Fibroblast of lung (primary cell): ENCODE measurements at regions not wholly inside any gene's neighbourhood (a gene's known extent, or its start where the extent isn't known, plus 50 kb on each side); places are given as distances from the start of the nearest gene placed in this dataset.

Experiments
- DNase-seq, 2 donors: peaks; one replicate each; pipeline versions ENCODE4 v3.0.0 to v3.0.0-alpha.2; 2010; ENCODE audit warnings: low read depth in 2 of 2
- H2AFZ ChIP-seq: 2 replicates; pipeline ENCODE4 v1.5.1; 2012; ENCODE audit warnings: low read length, control low read depth, inconsistent platforms
- H3K27ac ChIP-seq: 2 replicates; pipeline ENCODE4 v1.5.1; 2011; ENCODE audit warnings: low read length, control low read depth; ENCODE audit not compliant: insufficient read depth
- H3K27me3 ChIP-seq: 2 replicates; pipeline ENCODE4 v1.5.1; 2011; ENCODE audit warnings: mild to moderate bottlenecking, low read length; ENCODE audit not compliant: control insufficient read depth, insufficient read depth
- H3K36me3 ChIP-seq: 2 replicates; pipeline ENCODE4 v1.5.1; 2011; ENCODE audit warnings: low read length; ENCODE audit not compliant: control insufficient read depth, insufficient read depth
- H3K4me1 ChIP-seq: 2 replicates; pipeline ENCODE4 v1.5.1; 2011; ENCODE audit warnings: low read length; ENCODE audit not compliant: control insufficient read depth, insufficient read depth; ENCODE audit errors: extremely low read depth
- H3K4me2 ChIP-seq: 2 replicates; pipeline ENCODE4 v1.5.1; 2011; ENCODE audit warnings: low read length, control low read depth; ENCODE audit not compliant: insufficient read depth; ENCODE audit errors: extremely low read depth
- H3K4me3 ChIP-seq, 4 experiments: fragments of 200-600 bp in 1 of 4; sonication (generic) in 1 of 4; replicated peaks in 1 of 4; 2 replicates each; pipeline ENCODE4 v1.5.1; 2011 to 2016; ENCODE audit warnings: low read length in 4 of 4, low read depth in 3 of 4, mild to moderate bottlenecking in 3 of 4, control low read depth in 2 of 4, inconsistent platforms in 1 of 4, mixed read lengths in 1 of 4; ENCODE audit not compliant: insufficient read depth in 1 of 4; ENCODE audit errors: control extremely low read depth in 1 of 4
- H3K79me2 ChIP-seq: 2 replicates; pipeline ENCODE4 v1.5.1; 2012; ENCODE audit warnings: mild to moderate bottlenecking, low read length, inconsistent platforms; ENCODE audit not compliant: control insufficient read depth, insufficient read depth
- H3K9ac ChIP-seq: 2 replicates; pipeline ENCODE4 v1.5.1; 2011; ENCODE audit warnings: mild to moderate bottlenecking, low read length, control low read depth; ENCODE audit not compliant: insufficient read depth
- H3K9me3 ChIP-seq: 2 replicates; pipeline ENCODE4 v1.5.1; 2012; ENCODE audit warnings: low read depth, low read length; ENCODE audit not compliant: control insufficient read depth, insufficient read depth
- H4K20me1 ChIP-seq: 2 replicates; pipeline ENCODE4 v1.5.1; 2011; ENCODE audit warnings: low read length; ENCODE audit not compliant: control insufficient read depth, insufficient read depth; ENCODE audit errors: extremely low read depth
- CTCF ChIP-seq, 2 donors: IDR thresholded peaks in 1 of 2; conservative IDR thresholded peaks in 1 of 2; 1 replicate in 1 of 2; 2 replicates in 1 of 2; pipeline ENCODE4 v1.5.1; 2011 to 2012; ENCODE audit warnings: low read length in 2 of 2, control low read depth in 1 of 2, inconsistent platforms in 1 of 2, low read depth in 1 of 2, mild to moderate bottlenecking in 1 of 2
- EZH2 ChIP-seq: IDR thresholded peaks from 2 replicates; pipeline ENCODE4 v1.5.1; 2012; ENCODE audit warnings: low read length, control low read depth, mild to moderate bottlenecking; ENCODE audit errors: missing control alignments

DNA sequence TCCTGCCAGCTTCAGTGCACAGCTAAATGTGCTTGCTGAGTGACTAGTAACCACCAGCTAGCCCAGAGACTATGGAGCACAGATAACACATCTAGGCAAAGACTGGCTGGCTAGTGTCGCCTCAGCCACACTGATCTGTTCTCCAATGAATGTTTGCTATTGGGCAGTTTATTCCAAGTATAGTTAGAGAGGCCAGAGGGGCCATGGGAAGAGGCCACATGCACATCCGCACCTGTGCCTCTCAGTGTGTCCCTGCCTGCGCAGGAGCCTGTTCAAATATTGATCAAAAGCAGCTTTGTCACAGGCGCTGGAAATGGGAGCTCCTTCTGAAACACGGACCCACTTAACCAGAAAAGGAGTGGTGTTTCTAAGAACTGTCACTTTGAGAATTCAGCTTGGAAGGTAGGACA lies 51.3 kb upstream of the ATP1A1 start:
- H3K4me3 ChIP-seq, result no peak overlapping the region
- no peak overlapping the region for H2AFZ ChIP-seq
- TF ChIP-seq CTCF (conservative IDR thresholded peaks at IDR 0.05 in 1 of 2, IDR thresholded peaks at IDR 0.05 in 1 of 2; ENCODE audit: low read depth in 1 of 2, low read length in 2 of 2), result no peak
- TF ChIP-seq EZH2, result no peak
- no peaks in the 10 kb centered on the region for H3K36me3 ChIP-seq
- H3K9ac ChIP-seq, result no peak overlapping the region
- no peaks in the 10 kb centered on the region for H3K27me3 ChIP-seq
- no peaks in the 10 kb centered on the region for H3K4me1 ChIP-seq
- no peaks in the 10 kb centered on the region for H3K9me3 ChIP-seq
- H3K27ac ChIP-seq, result no peak overlapping the region
- no peaks in the 10 kb centered on the region for H3K79me2 ChIP-seq
- DNase-seq, result no peak
- no peak overlapping the region for H3K4me2 ChIP-seq
- H4K20me1 ChIP-seq, result no peaks in the 10 kb centered on the region

DNA sequence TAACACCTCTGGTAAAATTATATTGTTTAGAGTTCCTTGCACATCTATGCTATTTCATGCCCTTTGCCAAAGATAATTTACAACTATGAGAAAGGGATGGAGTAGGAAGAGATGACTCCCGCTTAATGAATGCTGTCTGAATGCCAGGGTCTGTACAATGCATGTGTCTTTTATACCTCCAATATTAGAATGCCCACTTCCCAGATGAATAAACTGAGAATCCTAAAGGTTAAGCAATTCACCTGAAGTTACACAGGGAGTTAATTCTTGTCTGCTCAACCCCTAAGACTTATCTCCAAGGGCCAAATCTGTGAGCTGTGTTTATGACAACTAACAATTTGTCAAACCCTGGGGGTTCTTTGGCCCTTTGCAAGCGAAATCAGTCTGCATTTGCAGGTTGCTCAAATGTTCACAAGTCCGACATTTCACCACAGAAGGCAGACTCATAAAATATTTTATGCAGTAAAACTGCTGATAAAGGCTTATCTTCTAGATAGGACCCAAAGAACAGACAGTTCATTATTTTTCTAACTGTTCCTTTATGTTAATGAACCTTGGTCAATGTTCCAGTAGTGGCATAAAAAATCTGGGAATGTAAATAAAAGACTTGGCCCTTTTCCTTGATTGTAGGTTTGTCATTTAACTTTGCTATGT lies 50.2 kb upstream of the ATP1A1 start:
- no peak overlapping the region for H3K27ac ChIP-seq

More for the DNA sequence above, 50.2 kb upstream of the ATP1A1 start:
- DNase-seq, result no peak
- no peaks in the 10 kb centered on the region for H3K36me3 ChIP-seq
- TF ChIP-seq CTCF (conservative IDR thresholded peaks at IDR 0.05 in 1 of 2, IDR thresholded peaks at IDR 0.05 in 1 of 2; ENCODE audit: low read depth in 1 of 2, low read length in 2 of 2), result no peak
- no peak for TF ChIP-seq EZH2
- H4K20me1 ChIP-seq, result no peaks in the 10 kb centered on the region
- no peak overlapping the region for H2AFZ ChIP-seq
- H3K79me2 ChIP-seq, result no peaks in the 10 kb centered on the region
- no peaks in the 10 kb centered on the region for H3K4me1 ChIP-seq
- no peaks in the 10 kb centered on the region for H3K27me3 ChIP-seq
- H3K9me3 ChIP-seq, result no peaks in the 10 kb centered on the region
- no peak overlapping the region for H3K4me3 ChIP-seq
- H3K9ac ChIP-seq, result no peak overlapping the region
- H3K4me2 ChIP-seq, result no peak overlapping the region
